HS-27A (cell line): ENCODE measurements at regions not wholly inside any gene's neighbourhood (a gene's known extent, or its start where the extent isn't known, plus 50 kb on each side); places are given as distances from the start of the nearest gene placed in this dataset.
"Not testable (repeated sequence)": the region's sequence is repeated elsewhere in the genome, so short reads cannot be mapped to it uniquely, and the experiment has no call there.

Experiments
- DNase-seq: peaks from one replicate; pipeline ENCODE4 v3.0.0-alpha.2; 2012; ENCODE audit warnings: low read depth, missing footprints

- no peak for DNase-seq
Measured at GRCh38 chrX:115357326-115358120, 68.0 kb downstream of the LUZP4 start.

GRCh38 chrX:115359508-115359907, 70.0 kb downstream of the LUZP4 start:
- not testable (repeated sequence) for DNase-seq

DNA sequence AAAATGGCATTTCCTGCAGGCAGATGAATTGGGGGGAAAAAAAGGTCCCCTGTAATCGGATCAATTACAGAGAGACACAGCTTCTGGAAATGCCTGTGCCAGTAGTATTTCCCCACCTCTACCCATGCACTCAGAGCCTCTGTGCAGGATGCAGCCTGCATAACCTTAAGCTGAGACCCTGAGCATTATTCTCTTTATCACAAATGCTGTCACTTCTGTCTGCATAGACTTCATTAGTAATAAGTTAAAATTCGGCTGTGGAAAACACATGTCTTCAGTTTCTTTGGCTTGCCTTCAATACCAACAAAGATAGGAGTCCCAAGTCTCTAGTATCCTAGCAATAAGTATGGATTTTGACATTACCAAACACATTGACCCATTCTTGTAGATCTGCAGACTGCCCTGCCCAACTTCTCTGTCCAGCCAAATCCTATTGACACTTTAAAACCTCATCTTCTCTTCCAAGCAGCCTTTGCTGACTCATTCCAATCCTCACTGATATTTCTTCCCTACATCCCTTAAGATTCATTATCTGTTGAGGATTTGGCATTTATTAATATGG, 70.8 kb downstream of the LUZP4 start:
- no peak for DNase-seq

DNA sequence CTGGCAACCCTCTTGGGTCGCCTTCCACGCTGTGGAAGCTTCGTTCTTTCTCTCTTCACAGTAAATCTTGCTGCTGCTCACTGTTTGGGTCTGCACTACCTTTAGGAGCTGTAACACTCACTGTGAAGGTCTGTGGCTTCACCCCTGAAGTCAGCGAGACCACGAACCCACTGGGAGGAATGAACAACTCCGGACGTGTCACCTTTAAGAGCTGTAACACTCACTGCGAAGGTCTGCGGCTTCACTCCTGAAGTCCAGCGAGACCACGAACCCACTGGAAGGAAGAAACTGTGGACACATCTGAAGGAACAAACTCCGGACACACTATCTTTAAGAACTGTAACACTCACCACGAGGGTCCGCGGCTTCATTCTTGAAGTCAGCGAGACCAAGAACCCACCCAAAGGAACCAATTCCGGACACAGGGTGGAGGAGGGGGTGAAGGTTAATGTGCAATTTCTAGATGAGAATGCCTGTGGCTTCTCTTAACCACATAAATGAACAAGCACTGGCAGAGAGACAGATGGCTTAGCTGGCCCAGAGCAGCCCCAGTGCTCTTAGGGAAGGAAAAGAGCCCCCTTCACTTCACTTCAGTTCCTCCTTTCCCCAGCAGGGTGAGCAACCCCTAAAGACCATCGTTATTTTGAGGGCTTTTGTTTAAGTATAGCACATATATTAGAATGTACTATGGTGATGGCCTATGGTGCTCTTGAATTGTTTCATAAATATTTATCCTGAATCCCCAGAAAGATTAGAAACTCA, 73.0 kb downstream of the LUZP4 start:
- no peak for DNase-seq

GRCh38 chrX:115363372-115363771, 73.9 kb downstream of the LUZP4 start:
- no peak for DNase-seq

DNA sequence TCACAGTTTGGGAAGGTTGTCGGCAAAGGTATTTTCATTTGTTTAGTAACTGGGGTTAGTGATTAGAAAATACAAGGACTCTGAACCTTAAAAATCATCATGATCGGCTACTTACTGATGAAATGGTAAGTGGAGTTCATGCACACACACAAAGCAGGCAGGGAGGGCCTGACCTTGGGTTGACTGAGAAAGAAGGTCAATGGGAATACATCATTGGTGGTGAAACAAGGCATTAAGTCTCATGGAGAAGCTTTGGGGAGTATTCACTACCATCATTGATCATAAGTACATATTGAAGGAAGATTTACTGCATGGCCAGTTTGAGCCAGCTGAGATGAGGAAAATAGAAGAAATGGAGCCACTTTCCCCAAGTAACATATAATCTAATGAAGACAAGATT, 74.4 kb downstream of the LUZP4 start:
- DNase-seq: no peak

- DNase-seq: no peak
Measured at GRCh38 chrX:115364670-115365069, 75.2 kb downstream of the LUZP4 start.

DNA sequence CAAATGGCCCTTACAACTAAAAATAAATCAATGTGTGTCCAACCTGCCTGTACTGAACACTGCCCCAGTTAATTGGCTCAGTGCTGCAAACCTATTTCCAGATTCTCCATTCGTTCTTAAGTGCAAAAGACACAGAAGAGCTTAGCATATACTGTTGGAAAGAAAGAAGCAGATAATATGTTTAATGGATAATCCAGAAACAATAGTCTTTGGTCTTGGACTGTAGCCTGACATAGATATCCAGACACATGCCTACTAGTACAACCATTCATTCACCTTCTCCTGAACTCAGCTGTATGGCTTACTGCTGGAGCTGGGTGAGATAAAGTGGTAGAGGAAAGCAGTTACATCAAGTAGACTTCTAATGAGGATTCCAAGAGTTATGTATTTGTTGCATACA, 77.0 kb downstream of the LUZP4 start:
- no peak for DNase-seq

GRCh38 chrX:115367455-115367854, 77.9 kb downstream of the LUZP4 start:
- DNase-seq: no peak

GRCh38 chrX:115367951-115368350, 78.4 kb downstream of the LUZP4 start:
- no peak for DNase-seq

DNA sequence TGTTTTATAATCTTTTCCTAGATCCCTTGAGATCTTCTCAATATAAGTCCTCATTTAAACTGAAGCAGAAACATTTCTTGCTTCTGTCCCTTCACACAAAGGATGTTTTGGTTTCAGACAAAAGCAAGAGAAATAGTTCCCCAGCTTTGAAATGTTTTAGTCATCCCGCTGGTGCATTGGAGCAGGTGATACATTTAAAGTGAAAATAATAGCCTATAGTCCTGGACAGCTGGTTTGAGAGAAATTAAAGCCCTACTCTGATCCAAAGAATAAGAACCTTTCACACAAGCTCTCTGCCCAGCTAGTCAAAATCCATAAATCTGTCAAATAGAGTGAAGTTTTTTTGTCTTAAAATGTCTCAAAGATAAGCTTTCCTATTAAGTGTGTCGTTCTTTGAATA, 79.4 kb downstream of the LUZP4 start:
- DNase-seq: no peak

DNA sequence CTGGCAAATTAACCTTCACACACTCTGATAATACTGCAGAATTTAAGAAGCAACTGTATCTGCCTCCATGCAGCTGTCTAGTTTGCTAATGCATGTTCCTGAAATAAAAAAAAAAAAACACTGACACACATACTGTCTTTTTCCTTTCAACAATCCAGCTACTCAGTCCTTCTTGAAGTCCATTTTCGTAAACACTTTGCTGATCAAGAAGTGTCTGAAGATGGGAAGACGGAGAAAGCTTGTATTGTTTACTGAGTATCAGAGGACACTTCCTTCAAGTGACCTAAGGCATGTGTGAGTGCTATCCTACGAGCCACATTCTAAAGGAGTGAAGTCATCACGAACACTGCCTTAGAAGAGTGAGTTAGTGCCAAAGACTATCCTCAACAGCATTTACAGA, 82.6 kb downstream of the LUZP4 start:
- DNase-seq: peak; percentile 33

DNA sequence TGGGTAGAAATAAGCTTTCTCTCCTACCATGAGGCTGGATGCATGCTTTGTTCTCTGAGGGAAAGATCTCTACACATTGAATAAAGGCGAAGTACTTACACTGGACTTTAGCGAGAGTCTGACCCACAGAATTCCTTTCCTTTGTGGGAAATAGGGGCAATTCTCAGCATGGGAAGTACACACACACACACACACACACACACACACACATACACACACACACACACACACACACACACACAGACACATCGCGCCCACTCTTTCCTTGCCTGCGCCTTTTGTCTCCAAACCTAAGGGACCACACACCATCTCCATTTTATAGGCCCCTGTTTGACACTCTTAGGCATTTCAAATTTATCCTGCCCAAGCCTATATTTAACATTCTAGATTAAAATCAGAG, 83.8 kb downstream of the LUZP4 start:
- no peak for DNase-seq

DNA sequence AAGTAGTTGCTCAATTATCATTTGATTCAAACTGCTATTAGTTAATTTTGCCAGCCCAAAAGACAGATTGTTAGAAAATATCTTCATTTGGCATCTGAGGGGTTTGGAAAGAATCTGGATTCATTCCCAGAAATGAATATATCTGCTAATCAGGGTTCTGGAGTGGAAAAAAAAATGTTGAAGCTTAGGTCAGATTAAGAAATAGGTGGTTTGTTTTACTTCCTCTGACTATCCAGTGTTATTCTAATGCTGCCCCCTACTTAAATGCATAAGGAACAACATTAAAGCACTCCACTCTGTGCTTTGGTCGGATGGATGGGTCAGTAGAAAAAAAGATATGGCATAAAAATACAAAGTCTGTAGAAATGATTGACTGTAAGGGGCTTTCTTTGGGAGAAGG, 89.0 kb downstream of the LUZP4 start:
- no peak for DNase-seq

DNA sequence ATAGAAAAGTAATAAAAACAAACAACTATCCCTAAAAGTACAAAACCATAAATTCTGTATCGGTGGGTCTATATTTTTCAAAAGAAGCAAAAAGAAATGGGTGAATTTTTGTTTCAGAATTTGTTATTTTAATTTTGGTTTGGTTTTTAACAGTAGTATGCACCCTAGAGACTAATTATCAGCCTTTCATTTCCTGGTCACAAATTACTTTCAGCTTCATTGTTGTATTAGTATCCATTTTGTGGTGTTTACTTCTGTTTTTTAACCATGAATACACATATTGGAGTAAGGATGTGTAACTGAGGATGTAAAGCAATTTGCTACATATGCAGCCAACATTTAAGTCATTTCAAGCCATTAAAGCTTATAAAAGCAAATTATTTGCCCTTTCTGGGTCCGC, 97.8 kb downstream of the LUZP4 start:
- DNase-seq: no peak

- DNase-seq: no peak
Measured at GRCh38 chrX:115388879-115389278, 99.4 kb downstream of the LUZP4 start.

DNA sequence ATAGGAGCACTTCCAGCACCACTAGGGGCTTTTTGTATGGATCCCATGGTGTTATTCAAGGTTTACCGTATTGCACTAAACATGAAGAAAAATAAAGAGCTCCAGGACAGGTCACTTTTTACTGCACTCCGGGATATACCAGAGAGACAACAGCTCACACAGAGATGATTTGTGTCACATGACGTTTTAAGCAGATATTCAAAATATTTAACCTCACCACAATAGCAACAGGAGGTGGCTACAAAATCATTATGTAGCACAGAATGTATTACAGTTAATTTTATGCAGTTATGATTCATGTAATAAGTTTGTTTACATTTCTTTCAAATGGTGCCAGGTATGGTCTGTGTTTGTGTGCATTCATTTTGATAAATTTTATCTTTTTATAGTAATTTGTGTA, 100.6 kb downstream of the LUZP4 start:
- DNase-seq: no peak

GRCh38 chrX:115392031-115392430, 102.5 kb downstream of the LUZP4 start:
- no peak for DNase-seq

- DNase-seq: no peak
Measured at GRCh38 chrX:115392871-115393270, 103.4 kb downstream of the LUZP4 start.

- no peak for DNase-seq
Measured at GRCh38 chrX:115393271-115393670, 103.8 kb downstream of the LUZP4 start.

DNA sequence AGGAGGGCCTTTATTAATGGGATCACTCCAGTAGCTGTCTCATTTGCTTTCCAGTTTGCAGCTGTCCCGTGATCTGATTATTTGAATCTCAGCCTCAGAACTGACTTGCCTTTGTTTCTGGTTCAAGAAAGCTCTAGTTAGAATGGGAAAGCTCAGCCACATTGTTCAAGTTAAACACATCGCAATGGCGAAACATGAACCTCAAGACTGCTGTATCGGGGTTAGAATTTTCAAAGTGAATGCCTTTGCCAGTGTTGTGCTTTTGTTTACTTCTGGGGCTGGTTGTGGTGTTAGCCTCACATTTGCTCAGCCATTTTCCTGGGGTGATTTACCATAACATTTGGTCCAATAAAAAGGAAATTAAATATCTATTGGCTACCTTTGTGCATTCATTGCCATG, 105.3 kb downstream of the LUZP4 start:
- not testable (repeated sequence) for DNase-seq

DNA sequence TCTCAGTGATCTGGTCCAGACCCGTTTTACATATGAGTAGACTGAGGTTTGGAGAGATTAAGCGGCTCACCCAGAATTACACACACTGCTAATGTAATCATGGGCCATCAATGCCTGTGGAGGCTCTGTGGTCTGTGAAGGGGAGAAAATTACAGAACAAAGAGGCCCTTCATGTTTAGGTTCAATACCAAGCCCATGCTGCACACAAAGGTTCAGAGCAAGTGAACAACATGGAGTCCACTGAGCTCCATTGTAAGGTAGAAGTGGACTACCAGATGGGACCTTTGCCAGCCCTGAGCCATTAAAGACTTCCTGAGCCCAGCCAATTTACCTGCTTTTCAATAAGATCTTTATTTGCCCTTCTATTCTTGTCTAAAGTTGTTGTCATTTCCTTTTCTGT, 109.8 kb downstream of the LUZP4 start:
- no peak for DNase-seq

DNA sequence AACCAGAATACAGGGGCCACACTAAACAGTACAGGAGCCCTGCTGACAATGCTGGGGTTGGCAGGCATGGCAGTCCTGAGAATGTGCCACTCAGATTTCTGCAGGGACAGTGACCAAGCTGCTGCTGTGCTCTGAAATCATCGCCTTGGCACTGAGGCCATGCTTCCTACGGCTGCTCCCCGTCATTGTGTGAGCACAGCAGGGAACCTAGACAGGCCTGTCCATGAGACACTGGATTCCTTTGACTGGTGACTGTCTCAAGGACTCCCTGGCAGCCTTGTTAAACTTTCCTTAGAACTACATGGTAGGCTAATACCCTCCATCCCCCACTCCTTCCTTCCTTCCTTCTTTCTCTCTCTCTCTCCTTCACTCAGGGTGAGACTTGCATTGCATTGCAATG, 111.4 kb downstream of the LUZP4 start:
- no peak for DNase-seq
